VCaP (cell line): ENCODE measurements at regions not wholly inside any gene's neighbourhood (a gene's known extent, or its start where the extent isn't known, plus 50 kb on each side); places are given as distances from the start of the nearest gene placed in this dataset.

Experiments used
- H3K27ac ChIP-seq: fragments of 450-650 bp; 2 replicates; pipeline ENCODE4 v1.5.1; 2017
- TF ChIP-seq, protein P1 (sequence below): fragments of 450-650 bp; conservative IDR thresholded peaks from 2 replicates; pipeline ENCODE4 v1.5.1; 2017; ENCODE audit warnings: mild to moderate bottlenecking, moderate library complexity

DNA sequence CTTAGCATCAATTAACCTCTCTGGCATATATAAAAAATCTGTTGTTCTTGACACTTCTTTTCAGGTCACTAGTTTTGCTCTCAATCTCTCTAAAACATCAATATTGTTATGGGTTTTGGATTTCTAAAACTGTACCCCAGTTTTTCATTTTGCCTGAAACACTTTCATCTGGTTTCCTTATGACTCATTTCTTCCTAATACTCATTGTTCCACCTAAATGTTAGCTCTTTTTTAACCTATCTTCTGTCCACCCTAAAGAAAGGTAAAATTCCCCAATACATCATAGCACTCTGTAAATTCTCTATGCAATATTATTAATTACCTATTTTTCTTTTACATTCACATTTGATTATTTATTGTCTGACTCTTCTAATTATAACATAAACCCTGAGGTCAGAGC, 575.5 kb upstream of the NDST4 start:
- no peak overlapping the region for H3K27ac ChIP-seq
- TF ChIP-seq, protein P1, sequence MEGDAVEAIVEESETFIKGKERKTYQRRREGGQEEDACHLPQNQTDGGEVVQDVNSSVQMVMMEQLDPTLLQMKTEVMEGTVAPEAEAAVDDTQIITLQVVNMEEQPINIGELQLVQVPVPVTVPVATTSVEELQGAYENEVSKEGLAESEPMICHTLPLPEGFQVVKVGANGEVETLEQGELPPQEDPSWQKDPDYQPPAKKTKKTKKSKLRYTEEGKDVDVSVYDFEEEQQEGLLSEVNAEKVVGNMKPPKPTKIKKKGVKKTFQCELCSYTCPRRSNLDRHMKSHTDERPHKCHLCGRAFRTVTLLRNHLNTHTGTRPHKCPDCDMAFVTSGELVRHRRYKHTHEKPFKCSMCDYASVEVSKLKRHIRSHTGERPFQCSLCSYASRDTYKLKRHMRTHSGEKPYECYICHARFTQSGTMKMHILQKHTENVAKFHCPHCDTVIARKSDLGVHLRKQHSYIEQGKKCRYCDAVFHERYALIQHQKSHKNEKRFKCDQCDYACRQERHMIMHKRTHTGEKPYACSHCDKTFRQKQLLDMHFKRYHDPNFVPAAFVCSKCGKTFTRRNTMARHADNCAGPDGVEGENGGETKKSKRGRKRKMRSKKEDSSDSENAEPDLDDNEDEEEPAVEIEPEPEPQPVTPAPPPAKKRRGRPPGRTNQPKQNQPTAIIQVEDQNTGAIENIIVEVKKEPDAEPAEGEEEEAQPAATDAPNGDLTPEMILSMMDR = no peak

DNA sequence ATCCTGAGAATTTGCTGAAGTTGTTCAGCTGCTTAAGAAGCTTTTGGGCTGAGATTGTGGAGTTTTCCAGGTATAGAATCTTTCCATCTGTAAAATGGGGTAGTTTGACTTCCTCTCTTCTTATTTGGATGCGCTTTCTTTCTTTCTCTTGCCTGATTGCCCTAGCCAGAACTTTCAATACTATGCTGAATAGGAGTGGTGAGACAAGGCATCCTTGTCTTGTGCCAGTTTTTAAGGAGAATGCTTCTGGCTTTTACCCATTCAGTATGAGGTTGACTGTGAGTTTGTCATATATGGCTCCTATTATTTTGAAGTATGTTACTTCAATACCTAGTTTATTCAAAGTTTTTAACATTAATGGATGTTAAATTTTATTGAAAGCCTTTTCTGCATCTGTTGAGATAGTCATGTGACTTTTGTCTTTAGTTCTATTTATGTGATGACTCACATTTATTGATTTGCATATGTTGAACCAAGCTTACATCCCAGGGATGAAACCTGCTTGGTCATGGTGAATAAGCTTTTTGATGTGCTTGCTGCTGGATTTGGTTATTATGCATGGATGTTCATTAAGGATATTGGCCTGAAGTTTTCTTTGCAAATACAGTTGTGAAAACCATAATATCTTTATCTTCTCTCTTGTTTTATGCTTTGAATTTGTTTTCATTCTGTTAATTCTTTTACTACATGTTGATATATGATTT, 573.8 kb upstream of the NDST4 start:
- no peak overlapping the region for H3K27ac ChIP-seq
- TF ChIP-seq, protein P1 = no peak

DNA sequence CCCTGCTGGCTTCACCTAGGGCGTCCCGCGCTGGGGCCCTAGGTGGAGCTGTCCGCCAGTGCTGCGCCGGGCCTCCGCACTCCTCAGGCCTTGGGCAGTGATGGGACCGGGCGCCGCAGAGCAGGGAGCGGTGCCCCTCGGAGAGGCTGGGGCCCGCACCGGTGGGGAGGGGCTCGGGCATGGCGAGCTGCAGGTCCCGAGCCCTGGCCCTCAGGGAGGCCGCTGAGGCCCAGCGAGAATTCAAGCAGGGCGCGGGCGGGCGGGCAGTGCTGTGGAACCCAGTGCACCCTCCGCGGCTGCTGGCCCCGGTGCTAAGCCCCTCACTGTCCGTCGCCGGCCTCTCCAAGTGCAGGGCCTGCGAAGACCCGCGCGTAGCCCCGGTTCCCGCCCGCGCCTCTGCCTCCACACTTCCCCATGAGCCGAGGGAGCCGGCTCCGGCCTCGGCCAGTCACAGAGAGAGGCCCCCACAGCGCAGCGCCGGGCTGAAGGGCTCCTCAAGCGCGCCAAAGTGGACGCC, 565.1 kb upstream of the NDST4 start:
- TF ChIP-seq, protein P1 = no peak
- no peak overlapping the region for H3K27ac ChIP-seq

DNA sequence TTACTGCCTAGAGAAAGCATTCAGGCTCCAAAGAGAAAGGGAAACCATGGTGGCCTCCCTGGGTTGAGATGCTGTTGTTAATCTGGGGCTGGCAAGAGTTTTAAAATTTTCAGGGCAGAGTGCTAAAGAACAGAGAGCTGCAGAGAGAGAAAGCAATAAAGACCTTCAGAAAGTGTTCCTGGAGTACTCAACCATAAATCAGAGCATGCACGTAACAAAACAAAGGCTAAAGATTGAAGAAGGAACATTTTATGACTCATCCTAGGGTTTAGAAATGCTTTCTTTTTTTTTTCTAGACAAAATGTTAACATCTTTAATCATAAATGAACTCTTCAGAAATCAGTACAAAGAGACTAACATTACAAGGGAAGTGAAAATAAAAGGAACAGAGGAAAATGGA, 562.3 kb upstream of the NDST4 start:
- H3K27ac ChIP-seq = no peak overlapping the region
- TF ChIP-seq, protein P1 = no peak

DNA sequence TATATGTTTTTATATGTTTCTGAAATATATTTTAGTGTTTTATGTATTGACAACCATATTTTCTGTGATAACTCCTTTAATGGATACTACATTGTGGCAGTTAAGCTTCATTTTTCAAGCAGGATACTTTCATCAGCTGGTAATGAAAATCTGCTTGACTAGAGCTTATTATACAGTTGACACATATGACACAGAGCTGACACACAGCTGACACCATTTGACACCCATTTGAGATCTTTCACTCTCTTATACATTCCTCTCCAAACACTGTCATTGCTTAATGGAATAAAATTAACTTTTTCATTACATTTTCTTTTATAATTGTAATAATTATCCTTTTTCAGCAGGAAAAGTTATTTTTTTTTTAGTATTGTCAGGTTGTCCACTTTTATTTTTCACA, 561.1 kb upstream of the NDST4 start:
- H3K27ac ChIP-seq = no peak overlapping the region
- TF ChIP-seq, protein P1 = no peak

DNA sequence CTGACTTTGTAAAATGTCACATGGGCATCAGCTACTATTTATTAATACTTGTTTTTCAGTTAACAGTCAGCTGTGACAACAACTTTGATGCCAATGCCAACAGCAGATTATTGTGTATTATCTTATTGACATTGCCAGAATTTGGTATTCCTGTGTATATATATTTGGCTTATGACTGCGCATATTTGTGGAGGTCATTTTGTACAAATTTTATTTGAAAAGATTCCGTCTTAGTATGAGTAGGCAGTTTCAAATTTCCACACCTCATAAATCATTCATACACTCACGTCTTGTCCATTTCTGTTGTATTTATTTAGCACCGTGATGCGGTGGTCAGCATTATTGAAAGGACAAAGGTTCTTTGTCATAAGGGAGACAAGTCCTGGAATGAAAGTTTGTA, 558.2 kb upstream of the NDST4 start:
- no peak overlapping the region for H3K27ac ChIP-seq
- TF ChIP-seq, protein P1 = no peak

DNA sequence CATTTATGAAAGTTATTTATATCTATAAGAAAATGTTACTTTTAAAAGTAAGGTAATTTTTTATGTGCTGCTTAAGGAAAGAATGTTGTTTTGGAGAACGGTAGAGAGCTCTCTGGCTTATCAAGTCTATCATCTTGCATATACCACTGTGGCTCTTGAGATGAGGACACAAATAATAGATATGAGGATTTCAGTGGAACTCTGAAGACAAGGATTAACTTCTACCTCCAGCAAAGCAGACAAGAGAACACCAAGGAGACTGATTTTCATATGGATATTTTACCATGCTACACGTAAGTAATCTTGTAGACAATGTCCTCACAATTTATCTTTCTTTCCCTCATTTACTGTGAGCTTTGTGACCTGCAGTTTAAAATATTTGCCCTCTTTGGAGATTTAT, 557.5 kb upstream of the NDST4 start:
- TF ChIP-seq, protein P1 = no peak
- no peak overlapping the region for H3K27ac ChIP-seq
